NCI-H460 (cell line): ENCODE measurements at regions not wholly inside any gene's neighbourhood (a gene's known extent, or its start where the extent isn't known, plus 50 kb on each side); places are given as distances from the start of the nearest gene placed in this dataset.

ENCODE experiments used
- DNase-seq: peaks from one replicate; pipeline ENCODE4 v3.0.0-alpha.2; 2016; ENCODE audit warnings: low read depth; ENCODE audit errors: extremely low read depth

- no peak for DNase-seq
Observed at GRCh38 chr6:74145931-74146330, 449.9 kb downstream of the CD109 start.

DNA sequence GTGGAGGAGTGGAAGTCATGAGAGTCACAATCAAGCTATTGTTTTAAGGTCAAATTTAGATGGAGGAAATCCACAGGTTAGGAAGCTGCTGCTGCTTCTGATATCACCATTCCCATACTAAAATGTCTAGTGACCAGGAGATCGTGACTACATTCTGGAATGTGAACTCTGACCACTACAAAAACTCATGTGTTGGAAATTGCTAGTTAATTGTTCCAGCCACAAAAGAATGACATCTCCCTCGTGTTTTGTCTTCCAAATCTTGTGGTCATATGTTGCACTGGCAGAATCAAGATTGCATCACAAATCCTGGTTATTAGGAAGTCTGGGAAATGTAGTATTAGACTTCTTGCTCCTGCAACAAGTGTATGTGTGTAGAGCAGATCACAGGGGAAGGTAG is 441.9 kb downstream of the CD109 start:
- DNase-seq, result peak; percentile 1

DNA sequence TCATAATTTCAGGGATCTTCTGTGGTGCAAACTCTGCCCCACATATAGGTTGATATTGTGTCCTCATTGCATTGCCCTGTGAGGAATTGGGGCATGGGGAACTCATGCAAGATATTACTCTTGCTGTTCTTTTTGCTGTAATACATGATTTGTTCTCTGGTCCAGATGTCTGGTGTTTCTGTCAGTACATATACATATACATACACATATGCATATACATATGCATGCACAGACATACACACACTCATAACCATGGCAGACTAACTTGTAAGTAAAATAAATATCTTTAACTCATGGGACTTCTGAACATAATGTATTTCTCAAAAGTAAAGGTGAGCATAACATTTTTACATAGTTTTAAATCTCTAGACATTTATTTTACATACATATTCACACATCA is 438.3 kb downstream of the CD109 start:
- DNase-seq, result no peak

GRCh38 chr6:74133073-74133472 is 437.1 kb downstream of the CD109 start:
- DNase-seq, result no peak

DNA sequence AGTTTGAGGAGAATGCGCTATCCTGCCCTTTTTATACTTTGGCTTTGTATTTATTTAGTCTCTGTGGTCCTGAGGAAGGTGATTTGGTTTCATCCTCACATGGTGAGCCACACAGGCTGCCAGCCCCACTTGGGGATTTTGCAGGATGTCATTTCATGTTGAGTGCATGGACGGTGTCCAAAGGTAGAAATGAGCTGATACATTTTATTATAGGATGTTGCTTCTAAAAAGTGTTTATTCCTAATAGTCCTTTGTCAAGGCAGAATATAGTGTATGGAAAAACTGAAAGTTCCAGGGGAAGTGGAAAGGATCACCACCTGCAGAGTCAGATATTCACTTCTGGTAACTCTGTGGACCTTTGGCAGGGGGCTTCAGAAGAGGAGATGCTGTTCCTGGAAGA is 434.6 kb downstream of the CD109 start:
- no peak for DNase-seq

DNA sequence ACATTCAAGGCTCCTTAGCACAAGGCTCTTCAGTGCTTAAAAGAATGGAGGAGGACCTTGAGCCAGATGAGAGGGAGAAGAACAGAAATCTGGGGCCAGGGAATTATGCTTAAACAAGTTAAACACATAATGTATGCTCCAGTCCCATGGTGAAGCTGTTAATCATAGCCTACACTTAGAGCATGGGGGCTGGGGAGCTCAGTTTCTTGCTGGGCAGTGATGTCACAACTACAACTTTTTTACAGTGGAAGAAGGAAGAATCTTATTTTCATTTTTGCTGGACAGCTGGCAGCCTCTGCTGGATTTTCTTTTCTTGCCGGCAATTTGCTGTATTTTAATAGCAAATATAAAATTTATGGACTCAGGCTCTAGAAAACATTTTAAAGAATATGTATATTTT is 432.5 kb downstream of the CD109 start:
- no peak for DNase-seq

DNA sequence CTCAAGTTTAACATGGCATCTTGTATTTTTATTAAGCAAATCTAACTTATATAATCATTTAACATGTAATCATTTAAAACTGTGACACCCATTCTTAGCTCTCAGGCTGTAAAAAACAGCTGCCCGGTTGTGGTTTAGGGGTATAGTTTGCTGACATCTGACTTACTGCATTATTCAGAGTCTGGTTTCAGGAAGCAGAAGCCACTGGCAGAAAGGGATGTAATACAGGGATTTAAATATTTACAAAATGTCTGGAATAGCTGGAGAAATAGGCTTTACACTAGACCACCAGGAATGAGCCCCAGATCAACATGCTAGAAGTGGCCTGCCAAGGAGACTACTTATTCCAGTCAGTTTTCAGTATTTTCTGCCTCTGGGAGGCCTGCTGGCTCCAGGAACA is 421.1 kb downstream of the CD109 start:
- DNase-seq, result no peak

- DNase-seq, result no peak
Observed at GRCh38 chr6:74115674-74116073, 419.7 kb downstream of the CD109 start.

DNA sequence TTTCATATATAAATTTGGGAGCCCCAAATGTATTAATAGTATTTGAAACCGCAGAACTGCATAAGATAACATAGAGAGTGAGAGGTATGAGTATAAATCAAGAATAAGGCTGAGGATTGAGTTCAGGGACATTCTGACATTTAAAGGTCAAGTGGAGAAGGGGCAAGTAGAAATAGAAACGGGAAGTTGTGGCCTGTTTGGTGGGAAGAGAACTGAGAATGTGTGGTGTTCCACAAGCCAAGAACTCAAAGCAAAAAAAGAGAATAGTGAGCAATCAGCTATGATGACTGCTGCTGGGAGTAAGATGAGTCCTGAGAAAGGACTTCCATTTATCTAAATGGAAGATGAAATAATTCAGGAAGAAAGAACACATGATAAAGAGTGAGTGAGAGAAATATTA is 418.4 kb downstream of the CD109 start:
- no peak for DNase-seq

DNA sequence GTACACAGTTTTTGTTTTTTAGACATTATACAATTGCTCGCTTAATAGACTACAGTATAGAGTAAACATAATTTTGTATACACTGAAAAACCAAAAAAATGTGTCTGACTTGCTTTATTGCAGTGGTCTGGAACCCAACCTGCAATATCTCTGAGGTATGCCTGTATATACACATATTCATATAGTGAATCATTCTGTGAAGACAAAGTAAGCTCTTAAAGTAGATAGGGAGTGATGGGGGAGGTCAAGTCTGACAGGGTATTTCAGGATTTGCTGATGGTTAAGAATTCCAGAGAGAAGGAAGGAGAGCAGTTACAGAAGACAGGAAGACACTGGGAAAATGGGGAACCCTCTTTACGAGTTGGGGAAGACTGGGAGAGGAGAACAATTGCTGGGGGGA is 417.9 kb downstream of the CD109 start:
- no peak for DNase-seq

DNA sequence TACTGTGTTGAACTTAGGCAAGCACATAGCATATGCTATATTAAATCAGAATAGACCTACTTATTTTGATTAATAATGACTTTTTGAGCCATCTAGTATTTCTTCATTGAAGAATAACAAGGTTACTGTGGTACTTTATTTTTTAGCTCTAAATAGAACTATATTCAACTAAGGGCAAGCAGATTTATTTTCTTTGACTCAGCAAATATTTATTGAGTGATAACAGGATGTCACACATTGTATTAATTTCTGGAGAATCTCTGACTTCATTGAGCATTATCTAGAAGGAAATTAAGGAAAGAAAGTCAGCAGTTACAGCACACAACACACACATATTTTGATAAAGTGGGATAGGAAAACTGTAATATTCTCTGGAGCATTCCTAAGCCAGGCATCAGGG is 407.4 kb downstream of the CD109 start:
- no peak for DNase-seq

DNA sequence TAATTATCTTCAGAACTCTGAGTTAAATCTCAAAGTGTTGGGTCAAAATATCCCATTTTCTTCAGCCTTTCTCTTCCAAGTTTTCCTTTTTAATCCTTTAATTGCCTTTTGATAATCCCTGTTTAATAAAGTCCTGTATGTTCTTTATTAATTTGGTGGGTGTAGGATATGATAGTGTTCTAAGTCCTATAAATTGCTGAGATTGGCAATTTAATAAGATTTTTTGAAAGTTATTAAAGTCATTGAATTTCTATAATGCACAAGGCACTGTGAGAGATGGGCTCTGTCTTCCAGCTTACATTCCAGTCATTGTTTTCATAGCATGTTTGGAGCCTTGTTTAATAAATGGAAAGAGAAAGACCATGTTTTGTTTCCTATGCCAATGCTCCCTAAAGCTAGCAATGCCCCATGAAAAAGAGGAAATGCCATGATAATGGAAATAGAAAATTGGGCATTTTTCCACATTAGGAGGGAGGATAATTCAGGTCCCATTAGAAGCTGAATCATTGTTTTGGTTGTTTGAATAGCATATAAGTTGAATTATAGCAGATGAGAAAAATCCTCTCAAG is 404.8 kb downstream of the CD109 start:
- no peak for DNase-seq

DNA sequence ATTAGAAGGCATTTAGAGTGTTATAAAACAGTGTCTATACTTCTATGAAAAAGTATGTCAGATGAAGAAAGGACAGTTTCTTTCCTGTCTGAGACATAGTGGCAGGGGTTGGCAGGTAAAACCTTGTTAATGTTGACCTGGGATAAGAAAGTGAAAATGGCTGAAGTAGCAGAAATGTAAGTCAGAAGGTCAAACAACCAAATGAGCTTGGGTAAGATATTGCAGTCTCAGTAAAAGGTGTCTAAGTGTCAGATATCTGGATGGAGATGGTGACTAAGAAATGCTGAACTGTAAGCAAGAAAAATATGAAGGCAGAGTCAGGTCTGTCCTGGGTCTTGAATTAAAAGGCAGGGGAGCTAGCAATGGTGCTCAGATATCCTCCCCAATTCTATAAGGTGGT is 400.3 kb downstream of the CD109 start:
- no peak for DNase-seq

DNA sequence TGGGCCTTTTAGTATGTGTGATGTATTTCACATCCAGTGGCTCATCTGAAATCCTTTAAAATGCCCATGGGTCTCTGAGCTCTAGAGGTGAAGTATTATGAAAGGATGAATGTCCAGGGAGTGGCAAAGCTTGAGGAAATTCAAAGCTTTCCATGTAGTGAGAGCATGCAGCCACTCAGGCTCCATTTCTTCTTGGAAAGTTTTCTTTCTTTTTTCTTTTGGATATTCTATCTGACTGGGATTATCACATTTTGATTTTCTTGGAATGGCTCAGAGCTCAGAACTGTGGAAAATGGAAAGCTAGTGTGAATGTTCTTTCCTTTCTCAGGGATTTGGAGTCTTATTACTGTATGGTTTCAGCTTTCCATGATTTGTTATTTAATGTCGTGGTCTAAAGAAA is 397.4 kb downstream of the CD109 start:
- no peak for DNase-seq

DNA sequence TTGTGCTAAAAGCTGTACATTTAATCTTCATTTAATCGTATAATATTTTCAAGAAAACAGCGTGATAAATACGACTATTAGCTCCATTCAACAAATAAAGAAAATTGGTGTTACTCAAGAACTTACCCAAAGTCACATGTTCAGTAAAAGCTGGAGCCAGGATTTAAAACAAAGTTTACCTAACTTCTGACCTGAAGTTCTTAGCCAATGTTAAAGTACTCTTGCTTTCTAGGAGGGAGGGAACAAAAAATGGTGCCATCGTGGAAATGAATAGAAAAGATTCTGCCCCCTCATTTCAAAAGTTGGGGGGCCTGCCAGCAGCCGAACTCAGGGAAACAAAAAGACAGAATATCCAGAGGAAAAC is 395.8 kb downstream of the CD109 start:
- no peak for DNase-seq

DNA sequence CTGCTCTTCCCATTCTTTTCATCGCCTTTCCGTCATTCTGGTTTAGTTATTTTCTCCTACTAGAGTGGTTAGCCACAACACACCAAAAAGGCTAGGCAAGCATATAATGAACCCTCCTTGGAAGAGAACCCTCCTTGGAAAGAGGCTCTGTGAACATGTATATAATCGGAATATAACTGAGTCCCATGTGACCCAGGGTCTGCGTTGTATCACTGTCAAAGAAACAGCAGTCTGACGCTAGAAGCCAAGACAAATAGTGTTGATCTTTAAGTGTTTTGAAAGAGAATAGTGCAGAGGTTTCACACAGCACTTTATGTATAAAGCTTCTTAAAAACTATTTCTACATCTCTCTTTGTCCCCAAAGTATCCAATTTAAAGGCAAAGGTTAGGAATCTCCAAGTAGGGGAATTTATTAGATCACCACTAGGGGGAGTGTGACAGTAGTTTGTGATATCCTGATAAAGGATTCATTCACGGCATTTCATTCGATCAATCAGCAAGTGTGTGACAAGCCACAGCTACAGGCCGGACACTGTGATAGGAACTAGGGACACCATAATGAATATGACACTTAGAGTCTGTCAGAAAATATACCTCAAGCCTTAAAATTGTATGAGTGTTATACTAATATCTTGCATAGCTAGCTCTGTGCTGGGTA is 395.3 kb downstream of the CD109 start:
- DNase-seq, result peak; percentile 29

DNA sequence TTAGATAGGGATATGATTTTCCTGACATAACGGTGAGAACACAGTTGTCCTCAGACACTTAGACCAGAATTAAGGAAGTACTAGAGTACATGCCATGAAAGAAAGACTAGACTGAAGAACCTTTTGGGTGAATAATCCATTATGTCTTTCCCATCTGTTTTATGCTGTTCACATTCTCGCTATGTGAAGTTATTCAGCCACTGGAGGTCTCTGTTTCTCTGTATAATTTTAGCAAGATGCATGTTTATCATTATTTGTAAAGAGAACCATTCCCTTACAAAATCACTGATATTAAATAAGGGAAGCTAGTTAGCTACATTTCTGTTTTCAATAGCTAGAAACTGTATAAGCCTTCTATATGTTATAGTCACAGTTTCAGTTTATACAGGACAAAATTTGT is 391.9 kb downstream of the CD109 start:
- DNase-seq, result no peak

GRCh38 chr6:74075896-74076295 is 379.9 kb downstream of the CD109 start:
- DNase-seq, result no peak

DNA sequence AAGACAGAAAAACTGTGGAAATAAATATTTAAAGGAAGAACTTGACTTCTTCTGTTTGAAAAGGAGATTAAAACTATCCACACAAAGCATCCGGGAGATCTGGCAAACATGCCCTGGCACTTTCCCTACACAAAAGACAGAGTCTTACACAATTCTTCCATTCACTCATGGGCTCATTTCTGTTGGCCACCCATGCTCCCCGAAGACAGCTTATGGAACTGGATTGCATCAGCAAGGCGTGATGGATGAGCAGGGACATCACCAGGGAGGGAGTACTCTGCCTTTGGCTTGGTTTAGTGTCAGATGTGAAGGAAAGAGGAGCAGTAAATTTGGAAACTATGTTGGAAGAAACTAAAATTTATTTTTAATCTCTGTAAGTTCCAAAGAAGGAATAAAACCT is 379.3 kb downstream of the CD109 start:
- DNase-seq, result peak; percentile 1

DNA sequence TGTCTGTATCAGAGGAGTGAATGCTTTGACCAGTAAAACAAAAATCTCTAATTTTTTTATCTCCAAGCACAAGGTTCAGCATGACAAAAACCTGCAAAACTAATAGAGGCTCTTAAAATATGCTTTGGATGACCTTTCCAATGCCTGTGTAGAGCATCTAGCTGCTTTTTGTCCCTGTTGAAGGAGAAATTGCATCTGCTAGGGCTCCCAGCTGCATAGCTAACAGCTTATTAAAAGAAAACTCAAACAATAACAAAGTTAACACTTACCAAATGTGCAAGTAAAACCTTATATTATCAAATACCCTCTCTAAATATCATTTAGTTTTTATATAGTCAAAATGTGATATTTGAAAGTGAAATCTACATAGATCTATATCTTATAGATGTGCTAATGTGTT is 378.6 kb downstream of the CD109 start:
- DNase-seq, result no peak

- no peak for DNase-seq
Observed at GRCh38 chr6:74073999-74074398, 378.0 kb downstream of the CD109 start.

DNA sequence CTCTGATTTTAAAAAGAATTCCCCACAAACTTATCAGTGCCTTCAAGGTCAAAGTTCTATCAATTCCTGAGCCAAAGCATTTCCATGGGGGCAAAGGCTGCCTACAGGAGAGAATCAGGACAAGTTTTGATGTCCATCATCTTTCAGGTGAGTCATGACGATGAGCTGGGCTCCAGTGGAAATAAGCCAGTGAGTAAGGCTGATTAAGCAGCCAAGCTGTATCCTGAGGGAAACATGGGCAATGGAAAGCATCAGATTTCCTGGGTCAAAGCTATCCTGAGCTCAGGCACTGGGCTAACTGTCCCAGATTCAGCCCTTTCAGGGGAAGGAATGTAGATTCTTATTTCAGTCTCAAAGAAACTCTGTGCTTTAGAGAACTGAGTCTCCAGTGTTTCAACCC is 377.4 kb downstream of the CD109 start:
- no peak for DNase-seq

GRCh38 chr6:74071214-74071613 is 375.2 kb downstream of the CD109 start:
- no peak for DNase-seq
